NCI-H146 (cell line): ENCODE measurements at regions not wholly inside any gene's neighbourhood (a gene's known extent, or its start where the extent isn't known, plus 50 kb on each side); places are given as distances from the start of the nearest gene placed in this dataset.
"Not testable (repeated sequence)": the region's sequence is repeated elsewhere in the genome, so short reads cannot be mapped to it uniquely, and the experiment has no call there.

Experiments
- DNase-seq: peaks from one replicate; lab custom pipeline; 2025; lab: John Stamatoyannopoulos, UW

DNA sequence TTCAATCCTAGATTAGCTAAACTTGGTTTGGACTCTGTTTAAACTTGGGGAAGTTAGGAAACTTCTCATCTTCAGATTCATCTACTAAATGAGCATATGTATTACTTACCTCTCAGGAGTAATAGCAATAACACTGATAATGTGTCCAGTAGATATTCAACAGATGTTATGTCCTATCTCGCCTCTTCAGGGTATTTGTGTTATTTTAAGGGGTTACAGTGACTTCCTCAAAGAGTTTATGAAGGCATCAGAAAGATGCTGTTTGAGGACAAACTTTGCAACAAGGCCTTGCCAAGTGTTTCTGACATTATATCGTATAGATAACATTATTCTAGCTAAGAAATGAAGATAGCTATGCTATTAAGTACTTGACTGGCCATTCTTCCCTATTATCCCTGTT lies 522.3 kb downstream of the IGSF11 start:
- DNase-seq, result no peak

DNA sequence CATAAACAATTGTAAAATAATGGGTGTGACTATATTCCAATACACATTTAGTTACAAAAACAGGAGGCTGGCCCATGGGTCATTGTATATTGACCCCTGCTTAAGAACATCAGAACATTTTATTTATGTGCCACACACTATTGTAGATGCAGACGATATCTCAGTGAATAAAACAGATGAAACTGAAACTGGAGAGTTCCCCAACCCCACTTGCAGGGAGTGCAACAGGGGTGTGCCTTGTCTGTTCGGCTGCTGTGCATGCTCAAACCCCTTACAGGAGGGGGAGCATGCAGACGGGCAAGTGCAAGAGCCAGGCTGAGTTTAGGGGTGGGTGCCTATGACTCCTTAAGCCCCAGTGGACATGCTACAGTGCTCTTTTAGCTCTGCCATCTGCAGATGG lies 509.6 kb downstream of the IGSF11 start:
- DNase-seq, result no peak

DNA sequence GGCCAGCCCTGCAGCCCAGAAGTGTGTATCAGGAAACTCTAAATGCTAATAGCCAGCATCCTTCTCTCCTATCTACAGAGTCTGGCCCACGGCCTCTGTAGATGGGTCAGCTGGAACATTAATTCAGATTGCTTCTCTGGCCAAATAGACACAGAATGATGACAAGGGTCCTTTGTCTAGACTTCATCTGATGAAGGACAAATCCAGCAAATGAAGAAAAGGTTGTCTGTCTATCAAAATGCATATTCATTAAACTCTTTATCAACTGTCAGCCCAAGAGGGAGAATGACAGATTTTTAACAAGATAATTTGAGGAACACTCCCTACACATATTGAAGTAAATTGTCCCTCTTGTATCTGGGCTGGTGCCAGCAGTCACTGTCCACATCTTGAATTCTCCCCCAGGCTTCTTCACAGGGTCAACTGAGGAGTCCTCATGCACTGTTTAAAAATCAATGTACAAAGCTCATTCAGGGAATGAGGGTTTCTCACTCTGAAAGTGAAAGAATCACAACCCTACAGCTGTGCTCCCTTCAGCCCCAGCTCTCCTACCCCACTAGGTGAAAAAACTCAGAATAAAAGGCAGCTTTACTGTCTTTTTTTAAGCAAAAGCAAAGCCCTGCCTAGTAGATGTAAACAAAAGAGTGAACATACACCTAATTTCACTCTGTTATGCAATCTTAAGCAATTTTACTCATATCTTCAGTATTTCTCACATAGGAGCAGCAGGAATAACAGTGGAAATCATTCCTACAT lies 507.7 kb downstream of the IGSF11 start:
- no peak for DNase-seq

DNA sequence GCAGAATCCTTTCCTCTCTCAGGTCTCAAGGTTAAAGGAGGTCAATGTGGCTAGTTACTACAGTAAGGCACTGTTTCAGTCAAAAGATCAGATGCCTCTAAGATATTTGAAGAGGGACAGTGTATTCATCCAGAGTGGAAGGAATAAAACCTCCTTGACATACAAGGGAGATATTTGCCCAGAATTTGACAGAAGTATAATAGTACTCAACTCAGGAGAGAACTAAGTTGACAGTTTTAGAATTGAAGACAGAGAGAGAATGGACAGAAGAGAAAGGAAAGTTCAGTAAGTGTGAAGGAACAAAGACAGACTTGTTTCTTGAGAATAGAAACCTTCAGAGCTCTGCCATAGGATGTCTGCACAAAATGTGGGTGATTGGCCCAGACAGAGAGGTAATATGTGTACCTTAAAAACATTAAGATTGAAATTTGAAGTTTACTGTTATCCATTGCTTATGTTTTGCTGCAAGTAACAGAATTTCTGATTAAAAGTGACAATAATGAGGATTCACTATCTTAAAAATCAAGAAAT lies 507.1 kb downstream of the IGSF11 start:
- no peak for DNase-seq

DNA sequence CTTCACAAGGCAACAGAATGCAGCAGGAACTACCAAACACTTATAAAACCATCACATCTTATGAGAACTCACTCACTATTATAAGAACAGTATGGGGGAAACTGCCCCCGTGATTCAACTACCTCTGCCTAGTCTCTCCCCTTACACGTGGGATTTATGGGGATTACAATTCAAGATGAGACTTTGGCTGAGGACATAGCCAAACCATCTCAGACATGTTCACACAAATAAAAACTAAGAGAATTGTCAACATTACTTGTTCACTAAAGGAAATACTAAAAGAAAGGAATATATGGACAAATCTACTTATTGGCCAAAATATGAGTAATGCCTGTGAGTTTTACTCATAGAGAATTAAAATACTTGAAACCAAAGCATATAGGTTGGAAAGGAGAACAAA lies 505.1 kb downstream of the IGSF11 start:
- no peak for DNase-seq

DNA sequence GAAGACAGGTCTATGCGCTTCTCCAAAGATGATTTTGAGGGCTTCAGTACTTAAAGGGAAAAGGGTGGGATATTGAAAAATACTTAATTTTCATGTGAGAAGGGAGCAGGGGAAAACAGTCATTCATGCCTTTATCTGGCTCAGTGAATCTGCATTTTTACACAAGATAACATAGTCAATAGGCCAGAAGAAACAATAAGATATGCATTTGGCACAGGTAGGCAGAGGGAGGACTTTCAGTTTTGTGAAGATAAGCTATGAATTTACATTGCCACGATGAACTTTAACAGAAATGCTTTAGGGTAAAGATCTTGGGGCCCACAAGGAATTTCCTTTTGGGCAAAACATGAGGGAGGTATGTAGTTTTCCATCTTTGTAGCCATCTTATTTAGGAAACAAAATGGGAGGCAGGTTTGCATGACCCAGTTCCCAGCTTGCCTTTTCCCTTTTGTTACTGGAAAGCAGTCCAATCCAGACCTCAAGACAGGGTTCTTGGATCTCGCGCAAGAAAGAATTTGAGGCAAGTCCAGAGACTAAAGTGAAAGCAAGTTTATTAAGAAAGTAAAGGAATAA lies 504.2 kb downstream of the IGSF11 start:
- no peak for DNase-seq

DNA sequence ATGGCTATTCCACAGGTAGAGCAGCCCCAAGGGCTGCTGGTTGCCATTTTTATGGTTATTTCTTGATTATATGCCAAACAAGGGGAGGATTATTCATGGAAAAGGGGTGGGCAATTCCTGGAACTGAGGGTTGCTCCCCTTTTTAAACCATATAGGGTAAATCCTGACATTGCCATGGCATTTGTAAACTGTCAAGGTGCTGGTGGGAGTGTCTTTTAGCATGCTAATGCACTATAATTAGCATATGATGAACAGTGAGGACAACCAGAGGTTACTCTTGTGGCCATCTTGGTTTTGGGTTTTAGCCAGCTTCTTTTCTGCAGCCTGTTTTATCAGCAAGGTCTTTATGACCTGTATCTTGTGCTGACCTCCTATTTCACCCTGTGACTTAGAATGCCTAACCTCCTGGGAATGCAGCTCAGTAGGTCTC lies 503.7 kb downstream of the IGSF11 start:
- DNase-seq, result not testable (repeated sequence)

DNA sequence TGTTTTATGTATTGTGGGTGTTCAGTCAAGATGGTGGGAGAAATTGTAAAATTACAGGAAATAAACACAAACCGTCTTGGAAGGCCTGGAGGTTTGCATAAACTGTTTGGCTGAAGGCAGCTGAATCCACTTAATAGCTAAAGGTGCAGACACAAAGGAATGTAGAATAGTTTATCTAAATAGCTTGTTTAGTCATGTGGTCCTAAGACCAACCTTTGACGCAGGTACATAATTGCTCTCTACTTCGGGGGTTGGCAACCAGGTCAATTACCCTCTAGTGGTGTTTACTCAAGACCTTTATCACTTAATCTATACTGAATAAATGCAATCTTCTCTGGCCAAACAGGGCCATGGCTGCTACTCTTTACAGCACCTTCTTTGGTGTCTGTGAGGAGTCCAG lies 502.8 kb downstream of the IGSF11 start:
- no peak for DNase-seq

DNA sequence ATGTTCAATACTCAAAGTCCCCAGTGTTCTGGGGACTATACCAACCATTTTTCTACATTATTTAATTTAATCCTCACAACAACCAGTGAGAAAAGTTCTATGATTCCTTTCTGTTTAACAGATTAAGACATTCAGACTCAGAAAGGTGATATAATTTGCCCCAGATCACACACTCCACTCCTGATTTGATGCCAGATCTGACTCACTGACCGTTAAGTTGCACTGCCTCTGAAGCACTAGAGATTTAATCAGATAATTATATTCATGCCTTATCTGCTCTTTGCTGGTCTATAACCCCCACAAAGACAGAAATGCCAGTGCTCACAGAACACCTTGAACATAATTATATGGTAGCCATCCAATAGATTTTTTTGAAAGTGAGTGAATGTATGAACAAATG lies 501.0 kb downstream of the IGSF11 start:
- DNase-seq, result no peak

DNA sequence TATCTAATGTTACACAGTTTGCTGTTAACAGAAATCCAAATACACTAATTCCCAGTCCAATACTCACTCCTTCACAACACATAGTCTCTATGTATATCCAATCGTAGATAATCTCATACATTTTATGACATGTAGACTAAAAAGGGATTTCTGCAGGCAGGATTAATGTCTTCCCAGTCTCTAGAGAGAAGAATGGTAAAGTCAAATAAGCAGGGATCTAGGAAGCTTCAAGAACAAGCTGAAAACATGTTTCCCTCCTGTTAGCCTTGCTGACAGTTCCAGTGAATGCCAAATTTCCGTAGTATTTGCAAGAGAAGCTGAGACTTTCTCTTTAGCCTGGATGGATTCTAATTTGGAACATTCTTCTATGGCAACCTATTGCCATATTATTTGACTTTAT lies 500.1 kb downstream of the IGSF11 start:
- DNase-seq, result no peak

DNA sequence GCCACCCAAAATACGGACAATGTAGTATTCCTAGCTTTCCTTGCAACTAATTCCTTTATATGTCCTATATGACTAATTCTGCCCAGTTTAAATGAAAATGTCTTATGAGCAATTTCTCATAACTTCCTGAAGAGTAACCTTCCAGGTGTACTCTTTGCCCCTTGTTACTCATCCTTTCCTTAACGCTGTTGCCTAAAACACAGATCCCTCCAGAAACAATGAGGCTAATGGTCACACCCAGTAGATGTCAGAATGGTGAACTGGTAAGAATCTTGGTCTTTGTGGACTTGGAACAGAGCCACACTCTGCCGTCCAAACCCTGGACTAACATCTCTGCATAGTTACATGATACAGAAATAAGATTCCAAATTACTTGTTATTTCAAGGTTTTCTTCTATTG lies 497.9 kb downstream of the IGSF11 start:
- DNase-seq, result no peak

DNA sequence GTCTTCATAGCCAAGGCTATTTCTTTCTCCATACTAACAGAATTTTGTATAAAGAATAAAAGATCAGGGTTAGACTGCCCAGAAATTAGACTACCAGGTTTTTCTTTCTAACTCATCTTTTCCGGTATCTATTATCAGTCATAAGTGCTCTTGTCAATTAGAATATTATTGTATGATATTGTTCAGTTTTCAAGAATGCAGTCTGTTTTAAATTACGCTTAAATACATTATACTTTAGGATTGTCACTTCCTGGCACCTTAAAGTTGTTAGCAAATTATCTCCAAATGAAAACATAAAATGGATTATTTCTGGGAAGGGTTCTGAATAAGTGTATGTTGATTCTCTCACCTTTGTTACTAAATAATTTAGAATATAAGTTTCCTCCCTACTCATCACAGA lies 497.2 kb downstream of the IGSF11 start:
- no peak for DNase-seq

DNA sequence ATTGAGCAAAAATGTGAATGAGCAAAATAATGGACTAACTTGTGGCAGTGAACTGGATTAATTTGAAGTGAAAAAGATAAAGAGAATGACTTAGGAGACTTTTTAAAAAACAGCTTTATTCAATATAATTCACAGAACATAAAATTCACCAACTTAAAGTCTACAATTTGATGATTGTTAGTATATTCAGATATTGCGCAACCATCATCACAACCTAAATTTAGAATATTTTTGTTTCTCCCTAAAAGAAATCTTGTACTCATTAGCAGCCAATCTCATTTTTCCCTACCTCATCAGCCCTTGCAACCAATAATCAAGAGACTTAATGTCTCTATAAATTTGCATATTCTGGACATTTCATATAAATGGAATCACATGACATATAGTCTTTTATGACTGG lies 496.5 kb downstream of the IGSF11 start:
- DNase-seq, result no peak

DNA sequence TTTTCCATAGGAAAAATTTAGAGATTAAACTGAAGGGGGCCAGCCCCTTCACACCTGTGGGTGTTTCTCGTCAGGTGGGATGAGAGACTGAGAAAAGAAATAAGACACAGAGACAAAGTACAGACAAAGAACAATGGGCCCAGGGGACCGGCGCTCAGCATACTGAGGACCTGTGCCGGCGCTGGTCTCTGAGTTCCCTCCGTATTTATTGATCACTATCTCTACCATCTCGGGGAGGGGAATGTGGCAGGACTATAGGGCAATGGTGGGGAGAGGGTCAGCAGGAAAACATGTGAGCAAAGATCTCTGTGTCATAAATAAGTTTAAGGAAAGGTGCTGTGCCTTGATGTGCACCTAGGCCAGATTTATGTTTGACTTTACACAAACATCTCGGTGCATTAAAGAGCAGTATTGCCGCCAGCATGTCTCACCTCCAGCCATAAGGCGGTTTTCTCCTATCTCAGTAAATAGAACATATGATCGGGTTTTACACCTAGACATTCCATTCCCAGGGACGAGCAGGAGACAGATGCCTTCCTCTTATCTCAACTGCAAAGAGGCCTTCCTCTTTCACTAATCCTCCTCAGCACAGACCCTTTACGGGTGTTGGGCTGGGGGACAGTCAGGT lies 494.7 kb downstream of the IGSF11 start:
- not testable (repeated sequence) for DNase-seq

DNA sequence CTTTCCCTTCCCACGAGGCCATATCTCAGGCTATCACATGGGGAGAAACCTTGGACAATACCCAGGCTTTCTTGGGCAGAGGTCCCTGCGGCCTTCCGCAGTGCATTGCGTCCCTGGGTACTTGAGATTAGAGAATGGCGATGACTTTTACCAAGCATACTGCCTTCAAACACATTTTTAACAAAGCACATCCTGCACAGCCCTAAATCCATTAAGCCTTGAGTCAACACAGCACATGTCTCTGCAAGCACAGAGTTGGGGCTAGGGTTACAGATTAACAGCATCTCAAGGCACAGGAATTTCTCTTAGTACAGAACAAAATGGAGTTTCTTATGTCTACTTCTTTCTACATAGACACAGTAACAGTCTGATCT lies 494.2 kb downstream of the IGSF11 start:
- not testable (repeated sequence) for DNase-seq

DNA sequence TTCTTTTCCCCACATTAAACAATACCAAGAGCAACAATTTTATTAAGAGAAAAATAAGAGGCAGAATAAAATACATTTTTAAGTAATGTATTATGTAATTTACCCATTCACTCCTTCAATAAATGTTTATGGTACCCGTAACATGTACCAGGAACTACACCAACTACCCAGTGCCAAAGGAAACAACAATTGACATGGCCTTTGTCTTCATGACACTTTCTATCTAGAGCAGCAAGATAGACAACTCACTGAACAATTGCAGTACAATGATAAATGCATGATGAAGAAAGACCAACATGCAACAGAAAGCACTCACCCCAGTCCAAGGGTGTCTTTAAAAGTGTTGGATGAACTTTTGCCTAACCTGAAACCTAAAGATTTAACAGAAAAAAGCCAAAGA lies 493.8 kb downstream of the IGSF11 start:
- DNase-seq, result no peak

DNA sequence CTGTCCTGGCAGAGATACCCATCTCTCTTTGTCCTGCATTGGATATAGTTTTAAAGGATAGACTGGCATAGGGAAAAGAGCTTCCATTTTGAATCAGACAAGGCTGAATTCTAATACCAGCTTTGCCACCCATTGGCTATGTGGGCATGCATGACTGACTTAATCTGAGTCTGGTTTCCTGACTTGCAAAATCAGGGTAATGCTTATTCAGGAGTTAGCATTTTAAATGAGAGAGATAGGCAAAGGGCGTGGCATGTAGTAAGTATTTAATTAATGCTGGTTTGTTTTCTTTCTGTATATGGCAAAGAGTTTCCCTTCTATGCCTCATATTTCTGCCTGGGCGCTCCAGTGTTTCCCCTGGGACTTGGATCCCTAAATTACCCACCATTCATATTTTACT lies 492.9 kb downstream of the IGSF11 start:
- no peak for DNase-seq

DNA sequence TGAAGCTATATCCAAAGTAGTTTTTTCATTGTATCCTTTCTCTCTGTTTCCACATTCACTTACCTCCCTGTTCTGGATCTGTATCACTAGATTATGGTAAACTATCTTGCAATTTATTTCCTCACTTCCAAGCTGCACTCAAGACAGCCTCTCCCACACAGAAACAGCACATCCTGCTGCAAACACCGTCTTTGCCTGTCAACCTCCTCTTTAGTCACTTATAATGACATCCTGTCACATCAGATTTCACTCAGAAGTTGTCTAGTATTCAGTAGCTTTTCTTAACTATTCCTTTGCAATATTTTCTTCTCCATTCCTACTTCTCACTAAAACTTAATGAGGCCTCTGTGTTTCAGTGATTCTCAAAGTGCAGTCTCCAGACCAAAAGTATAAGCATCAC lies 490.8 kb downstream of the IGSF11 start:
- no peak for DNase-seq

DNA sequence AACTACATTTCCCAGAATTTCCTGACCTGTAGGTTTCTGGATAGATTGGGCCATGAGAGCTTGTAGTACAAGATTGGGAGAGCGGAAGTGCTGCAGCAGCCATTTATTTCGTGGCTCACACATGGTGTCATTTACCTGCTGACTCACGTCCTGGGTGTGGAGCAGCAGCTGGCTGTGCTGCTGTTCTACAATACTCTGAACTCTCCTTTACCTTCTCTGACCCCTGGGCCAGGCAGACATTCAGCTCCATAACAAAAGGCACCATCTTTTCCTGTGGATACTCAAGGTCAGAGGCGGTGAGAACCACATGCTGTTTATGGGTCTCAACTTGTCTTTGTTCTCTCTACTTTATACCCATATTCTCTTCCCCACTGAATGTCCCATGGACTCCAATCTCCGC lies 490.2 kb downstream of the IGSF11 start:
- no peak for DNase-seq

DNA sequence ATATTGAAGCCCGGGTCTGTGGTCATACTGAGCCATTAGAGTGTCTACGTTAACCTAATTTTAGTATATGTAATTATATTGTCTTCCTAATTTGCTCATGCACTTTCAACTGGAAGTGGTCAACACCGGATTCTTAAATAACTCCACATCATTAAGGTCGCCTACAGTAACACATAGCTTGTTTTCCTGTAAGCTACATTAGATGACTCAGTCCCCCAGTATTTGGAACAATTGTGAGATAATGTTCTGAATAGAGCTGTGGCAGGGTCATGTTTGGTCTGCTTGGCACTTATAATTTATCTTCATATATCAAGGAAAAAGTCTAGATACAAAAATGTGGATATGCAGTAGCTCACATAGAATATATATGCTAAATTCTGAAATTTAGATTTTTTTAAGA lies 486.2 kb downstream of the IGSF11 start:
- DNase-seq, result no peak

DNA sequence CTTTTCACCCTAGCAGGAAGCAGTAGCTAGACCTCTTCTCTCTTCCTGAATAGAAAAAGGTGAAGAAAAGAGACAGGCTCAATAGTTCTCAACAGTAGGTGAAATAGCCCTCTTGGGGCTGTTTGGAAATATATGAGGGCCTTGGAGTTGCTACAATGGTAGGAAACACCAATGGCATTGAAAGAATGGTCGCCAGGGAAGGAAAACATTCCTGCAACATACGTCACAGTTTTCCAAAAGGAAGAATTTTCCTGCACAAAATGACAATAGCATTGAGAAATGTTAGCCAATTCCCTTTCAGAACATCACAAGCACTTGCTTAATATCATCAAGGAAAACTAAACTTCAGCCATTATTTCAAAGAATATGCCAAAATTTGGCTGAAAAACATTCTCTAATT lies 484.5 kb downstream of the IGSF11 start:
- no peak for DNase-seq

DNA sequence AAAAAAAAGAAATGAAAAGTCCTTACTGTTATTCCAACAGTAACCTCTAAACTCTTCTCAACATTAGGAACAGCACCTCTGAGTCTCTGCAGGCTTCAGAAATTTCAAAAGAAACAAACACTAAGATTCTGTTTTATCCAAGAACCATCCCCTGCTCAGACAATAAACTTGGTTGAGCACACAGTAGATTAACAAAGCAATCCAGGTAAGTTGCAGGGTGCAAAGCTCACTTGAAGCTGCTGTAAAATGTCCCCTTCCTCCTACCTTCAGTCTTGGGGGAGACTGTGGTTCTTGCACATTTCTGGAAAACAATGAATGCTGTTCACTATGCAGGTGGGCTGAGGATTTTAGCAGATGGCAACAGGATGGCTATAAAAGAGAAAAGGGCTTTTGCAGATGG lies 484.1 kb downstream of the IGSF11 start:
- no peak for DNase-seq

DNA sequence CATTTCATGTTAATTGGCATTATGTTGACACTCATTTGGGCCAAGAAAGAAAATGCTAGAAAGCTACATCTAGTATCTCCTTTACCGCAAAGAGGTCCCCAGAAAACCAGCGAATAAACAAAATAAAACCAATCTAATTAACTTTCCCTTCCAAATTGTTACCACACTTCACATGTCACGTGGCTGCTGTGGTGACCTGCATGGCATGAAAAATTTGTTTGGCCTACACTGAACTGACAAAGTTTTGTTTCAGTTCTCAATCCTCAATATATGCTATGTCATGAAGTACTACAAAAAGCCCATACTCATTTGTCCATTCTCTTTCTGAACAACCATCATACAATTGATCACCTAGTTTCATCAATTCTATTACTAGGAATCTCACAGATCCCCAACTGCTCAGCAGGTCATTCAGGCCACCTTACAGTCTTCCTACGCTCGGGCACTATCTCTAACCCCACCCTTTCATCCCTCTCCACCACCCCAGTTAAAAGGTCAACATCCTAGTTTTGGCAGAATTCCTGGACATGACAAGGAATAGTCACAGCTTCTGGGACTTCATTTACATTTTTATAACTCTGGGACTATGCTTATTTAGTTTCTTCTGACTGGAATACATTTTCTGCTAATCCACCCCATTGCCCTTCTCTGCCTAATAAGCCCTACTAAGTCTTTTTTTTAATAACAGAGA lies 480.4 kb downstream of the IGSF11 start:
- DNase-seq, result no peak
